ENCODE measurements at regions not wholly inside any gene's neighbourhood (a gene's known extent, or its start where the extent isn't known, plus 50 kb on each side); places are given as distances from the start of the nearest gene placed in this dataset.
"Not testable (repeated sequence)": the region's sequence is repeated elsewhere in the genome, so short reads cannot be mapped to it uniquely, and the experiment has no call there.

DNA sequence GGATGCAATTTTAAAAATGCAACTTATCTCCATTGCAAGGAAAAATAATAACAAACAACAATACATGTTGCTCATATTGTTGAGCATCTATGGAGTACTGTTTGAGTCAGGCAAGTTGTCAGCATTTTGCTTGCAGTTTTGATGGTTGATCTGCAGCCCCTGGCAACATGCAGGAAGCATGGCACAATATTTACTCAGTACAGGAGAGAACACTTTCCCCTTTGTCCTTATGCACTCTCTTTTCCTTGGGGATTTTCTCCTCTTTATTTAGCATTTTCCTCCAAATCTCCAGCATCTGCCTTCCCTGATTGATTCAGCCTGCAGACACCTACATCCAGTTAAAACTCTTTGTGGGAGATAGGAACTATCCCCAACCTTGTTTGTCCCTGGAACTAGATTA, 620.5 kb upstream of the LRRN3 start:
- no peak for DNase-seq
- no peak overlapping the region for H3K4me3 ChIP-seq
- H3K27me3 ChIP-seq = no peaks in the 10 kb centered on the region
- H3K9me3 ChIP-seq = no peaks in the 10 kb centered on the region
- no peaks in the 10 kb centered on the region for H3K36me3 ChIP-seq

DNA sequence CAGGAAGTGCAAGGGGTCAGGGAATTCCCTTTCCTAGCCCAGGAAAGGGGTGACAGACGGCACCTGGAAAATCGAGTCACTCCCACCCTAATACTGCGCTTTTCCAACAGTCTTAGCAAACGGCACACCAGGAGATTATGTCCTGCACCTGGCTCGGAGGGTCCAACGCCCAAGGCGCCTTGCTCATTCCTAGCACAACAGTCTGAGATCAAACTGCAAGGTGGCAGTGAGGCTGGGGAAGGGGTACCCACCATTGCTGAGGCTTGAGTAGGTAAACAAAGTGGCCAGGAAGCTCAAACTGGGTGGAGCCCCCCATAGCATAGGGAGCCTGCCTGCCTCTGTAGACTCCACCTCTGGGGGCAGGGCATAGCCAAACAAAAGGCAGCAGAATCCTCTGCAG, 618.5 kb upstream of the LRRN3 start:
- not testable (repeated sequence) for H3K36me3 ChIP-seq, DNase-seq, H3K4me3 ChIP-seq, H3K9me3 ChIP-seq, H3K27me3 ChIP-seq

DNA sequence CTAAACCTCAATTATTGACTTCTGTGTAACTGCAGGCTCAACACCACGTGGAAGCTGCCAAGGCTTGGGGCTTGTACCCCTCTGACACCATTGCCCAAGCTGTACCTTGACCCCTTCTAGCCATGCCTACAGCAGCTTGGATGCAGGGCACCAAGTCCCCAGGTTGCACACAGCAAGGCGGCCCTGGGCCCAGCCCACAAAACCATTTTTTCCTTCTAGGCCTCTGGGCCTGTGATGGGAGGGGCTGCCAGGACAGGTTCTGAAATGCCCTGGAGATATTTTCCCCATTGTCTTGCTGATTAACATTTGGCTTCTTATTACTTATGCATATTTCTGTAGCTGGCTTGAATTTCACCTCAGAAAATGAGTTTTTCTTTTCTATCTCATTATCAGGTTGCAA, 610.0 kb upstream of the LRRN3 start:
- no peak overlapping the region for H3K4me3 ChIP-seq
- no peaks in the 10 kb centered on the region for H3K27me3 ChIP-seq
- no peak for DNase-seq
- H3K36me3 ChIP-seq = no peaks in the 10 kb centered on the region
- no peaks in the 10 kb centered on the region for H3K9me3 ChIP-seq

DNA sequence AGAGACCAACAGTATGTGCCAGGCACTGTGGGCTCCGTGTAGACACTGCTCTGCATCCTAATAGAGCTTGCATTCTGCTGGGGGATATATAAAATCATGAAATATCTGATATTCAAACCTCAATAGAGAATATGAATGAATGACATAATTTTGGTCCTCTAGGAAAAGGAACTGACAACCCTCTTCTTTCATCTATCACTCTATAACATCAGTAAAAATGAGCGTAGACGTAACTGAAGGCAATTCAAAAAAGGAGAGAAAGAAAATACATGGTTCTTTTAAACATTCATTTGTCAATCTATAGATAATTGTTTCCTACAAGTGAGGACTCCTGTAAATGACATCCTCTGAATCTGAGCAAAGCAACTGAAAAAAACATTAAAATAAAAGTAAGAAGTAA, 607.4 kb upstream of the LRRN3 start:
- Histone ChIP-seq H3K4me3 (no peak overlapping the region), H3K36me3 (no peaks in the 10 kb centered on the region), H3K27me3 (no peaks in the 10 kb centered on the region), H3K9me3 (no peaks in the 10 kb centered on the region)
- no peak for DNase-seq

DNA sequence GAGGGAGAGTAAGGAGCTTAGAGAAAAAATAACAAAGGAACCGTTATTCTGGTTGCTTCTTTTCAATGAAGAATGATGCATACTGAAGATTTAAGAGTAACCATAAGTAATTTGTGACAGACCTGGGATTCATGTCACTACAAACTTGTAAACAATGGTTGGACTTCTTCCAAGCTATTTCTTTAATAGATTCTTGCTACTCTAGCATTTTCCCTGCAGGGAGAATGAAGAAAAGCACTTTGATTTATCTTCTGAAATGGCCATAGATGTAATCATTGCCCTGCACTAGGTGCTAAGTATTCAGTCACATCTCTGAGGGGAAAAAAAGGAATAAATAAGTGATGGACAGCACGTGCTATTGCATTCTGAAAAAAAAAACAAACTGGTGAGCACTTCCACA, 606.6 kb upstream of the LRRN3 start:
- Histone ChIP-seq H3K27me3 (no peaks in the 10 kb centered on the region), H3K4me3 (no peak overlapping the region), H3K36me3 (no peaks in the 10 kb centered on the region), H3K9me3 (no peaks in the 10 kb centered on the region)
- DNase-seq = no peak

DNA sequence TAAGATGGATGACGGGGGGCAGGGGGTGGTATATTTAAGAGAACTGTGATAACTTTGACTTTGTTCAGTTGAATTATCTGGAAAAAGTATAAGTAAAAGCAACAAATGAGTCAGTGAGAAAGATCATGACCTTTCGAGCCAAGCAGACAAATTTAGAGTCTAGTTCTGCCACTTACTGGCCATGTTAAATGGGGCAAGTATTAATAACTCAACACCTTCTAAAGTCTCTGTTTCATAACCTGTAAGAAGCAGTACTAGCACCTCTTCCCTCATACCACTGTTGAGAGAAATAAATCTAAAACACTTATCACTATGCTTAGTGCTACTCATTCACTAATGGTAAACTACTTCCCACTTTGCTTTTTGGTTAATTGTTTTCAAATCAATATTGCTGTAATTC, 604.4 kb upstream of the LRRN3 start:
- no peaks in the 10 kb centered on the region for H3K27me3 ChIP-seq
- no peaks in the 10 kb centered on the region for H3K9me3 ChIP-seq
- no peaks in the 10 kb centered on the region for H3K36me3 ChIP-seq
- no peak overlapping the region for H3K4me3 ChIP-seq
- no peak for DNase-seq

DNA sequence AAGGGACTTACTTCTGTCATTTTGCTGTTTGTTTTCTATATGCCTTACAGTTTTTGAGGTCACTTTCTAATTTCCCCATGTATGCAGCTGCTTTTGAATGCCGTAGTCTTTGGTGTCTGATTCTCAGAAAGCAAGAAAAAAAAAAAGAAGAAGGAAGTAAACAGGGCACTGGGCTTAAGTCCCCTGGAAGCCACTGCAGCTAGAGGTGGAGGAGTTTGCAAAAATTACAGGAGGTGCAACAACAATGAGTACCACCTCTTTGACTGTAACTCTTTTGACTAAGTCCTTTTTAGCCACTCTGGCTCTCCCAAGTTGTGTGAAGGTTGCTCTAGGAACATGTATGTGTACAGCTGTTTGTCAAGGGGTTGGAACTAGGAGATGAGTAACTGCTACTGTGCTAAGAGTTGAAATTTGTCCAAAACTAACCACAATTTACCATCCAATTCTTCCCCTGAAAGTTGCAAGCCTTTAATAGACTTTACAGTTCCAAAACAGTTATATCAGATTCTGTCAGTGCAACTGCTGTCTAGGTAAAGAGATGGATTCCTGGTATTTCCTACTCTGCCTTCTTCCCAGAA, 588.0 kb upstream of the LRRN3 start:
- H3K9me3 ChIP-seq = no peaks in the 10 kb centered on the region
- H3K27me3 ChIP-seq = no peaks in the 10 kb centered on the region
- H3K4me3 ChIP-seq = no peak overlapping the region
- H3K36me3 ChIP-seq = no peaks in the 10 kb centered on the region
- no peak for DNase-seq

DNA sequence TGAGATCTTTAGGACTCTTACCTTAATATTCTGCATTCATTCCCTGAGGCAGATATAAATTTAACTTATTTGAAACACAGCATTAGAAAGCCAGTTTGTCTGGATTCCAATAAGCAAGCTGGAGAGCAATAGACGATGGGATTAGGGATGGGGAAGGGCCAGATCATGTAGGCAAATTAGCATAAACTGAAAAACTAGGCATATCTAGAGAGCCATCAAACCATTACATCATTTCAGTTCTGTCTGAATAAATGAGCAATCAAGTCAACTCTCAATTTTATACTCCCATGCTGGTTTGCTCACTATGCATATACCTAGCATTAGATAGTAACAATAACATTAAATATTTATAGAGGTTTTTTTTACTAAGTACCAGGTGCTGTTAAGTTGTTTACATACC, 583.6 kb upstream of the LRRN3 start:
- H3K4me3 ChIP-seq = no peak overlapping the region
- no peaks in the 10 kb centered on the region for H3K27me3 ChIP-seq
- DNase-seq = no peak
- no peaks in the 10 kb centered on the region for H3K36me3 ChIP-seq
- no peaks in the 10 kb centered on the region for H3K9me3 ChIP-seq

DNA sequence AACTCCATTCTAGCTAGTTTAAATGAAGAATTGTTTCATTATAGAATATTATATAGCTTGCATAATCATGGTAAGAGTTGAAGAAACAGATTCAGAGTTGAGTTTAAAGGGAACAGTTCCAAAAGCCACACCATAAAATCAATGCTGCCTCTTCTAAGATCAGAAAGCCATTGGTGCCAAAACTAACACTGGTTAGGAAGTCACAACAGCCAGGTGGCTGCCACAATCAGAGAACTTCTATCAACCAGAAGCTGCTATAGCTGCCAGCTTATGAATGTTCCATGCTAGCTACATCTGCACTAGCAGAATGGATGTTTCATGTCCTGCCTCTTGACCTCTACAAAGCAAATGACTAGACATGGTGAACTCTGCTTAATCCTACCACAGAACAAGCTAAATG, 583.1 kb upstream of the LRRN3 start:
- no peak for DNase-seq
- Histone ChIP-seq H3K27me3 (no peaks in the 10 kb centered on the region), H3K36me3 (no peaks in the 10 kb centered on the region), H3K4me3 (no peak overlapping the region), H3K9me3 (no peaks in the 10 kb centered on the region)

DNA sequence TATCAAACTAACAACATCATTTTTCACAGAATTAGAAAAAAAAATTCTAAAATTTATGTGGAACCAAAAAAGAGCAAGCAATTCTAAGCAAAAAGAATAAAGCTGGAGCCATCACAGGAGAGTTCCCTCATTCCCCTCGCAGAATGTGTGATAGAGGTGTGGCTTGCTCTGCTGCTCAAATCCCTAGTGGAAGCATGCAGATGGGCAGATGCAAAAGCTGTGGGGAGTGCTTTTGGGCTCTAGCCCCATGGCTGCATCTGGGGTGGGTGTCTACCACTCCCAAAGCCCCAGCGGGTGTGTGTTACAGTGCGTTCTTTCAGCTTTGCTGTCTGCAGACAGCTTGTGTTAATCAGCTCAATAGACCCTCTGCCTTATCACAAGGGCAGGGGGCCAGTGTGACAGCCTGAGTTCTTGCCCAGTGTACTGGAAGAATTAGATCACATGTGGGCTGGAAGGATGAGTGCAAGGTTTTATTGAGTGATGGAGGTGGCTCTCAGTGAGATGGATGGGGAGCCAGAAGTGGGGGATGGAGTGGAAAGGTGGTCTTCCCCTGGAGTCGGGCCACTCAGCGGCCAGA, 575.9 kb upstream of the LRRN3 start:
- not testable (repeated sequence) for H3K36me3 ChIP-seq, H3K9me3 ChIP-seq, H3K4me3 ChIP-seq, H3K27me3 ChIP-seq, DNase-seq

DNA sequence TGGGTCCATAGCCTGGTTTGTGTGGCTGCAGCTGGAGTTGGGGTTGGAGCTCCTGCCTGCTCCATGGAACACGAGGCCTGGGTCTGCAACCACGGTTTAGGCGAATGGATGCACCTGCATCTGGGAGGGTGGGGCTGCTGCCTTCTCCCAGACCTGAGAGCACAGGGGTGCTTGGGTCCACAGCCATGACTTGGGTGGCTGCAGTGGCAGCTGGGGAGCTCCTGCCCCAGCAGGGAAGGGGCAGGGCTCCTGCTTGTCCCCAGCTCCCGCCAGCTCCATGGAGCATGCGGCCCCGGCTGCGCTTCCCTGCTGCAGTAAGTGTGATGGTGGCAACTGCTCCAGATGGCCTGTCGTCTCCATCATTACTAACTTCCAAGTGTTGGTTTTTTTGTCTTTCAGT, 571.1 kb upstream of the LRRN3 start:
- DNase-seq = no peak
- Histone ChIP-seq H3K9me3 (no peaks in the 10 kb centered on the region), H3K36me3 (no peaks in the 10 kb centered on the region), H3K27me3 (no peaks in the 10 kb centered on the region), H3K4me3 (no peak overlapping the region)

DNA sequence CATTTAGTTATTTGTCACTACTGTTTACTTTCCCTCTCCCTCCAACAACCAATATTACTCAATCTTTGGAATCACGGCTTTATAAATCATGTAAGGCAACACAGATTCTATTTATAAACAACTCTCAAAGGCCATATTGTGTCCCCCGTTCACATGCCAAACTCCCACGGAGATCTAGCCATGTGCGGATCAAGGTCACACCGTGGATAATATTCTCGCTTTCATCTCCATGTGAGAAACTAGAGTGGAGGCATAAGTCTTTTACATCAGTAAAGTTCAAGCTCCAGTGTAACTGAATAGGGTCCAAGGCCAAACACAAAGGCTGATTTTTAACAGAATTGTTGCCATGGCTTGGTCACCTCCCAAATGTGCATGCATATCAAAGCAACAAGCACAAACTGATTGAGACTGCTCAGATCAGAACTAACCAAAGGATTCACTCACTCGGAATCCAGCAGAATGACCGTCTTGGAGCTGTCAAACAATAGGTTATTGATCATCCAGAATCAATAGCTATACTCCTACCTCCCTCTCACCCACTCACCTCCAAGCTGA, 569.5 kb upstream of the LRRN3 start:
- Histone ChIP-seq H3K4me3 (no peak overlapping the region), H3K9me3 (no peaks in the 10 kb centered on the region), H3K36me3 (no peaks in the 10 kb centered on the region), H3K27me3 (no peaks in the 10 kb centered on the region)
- no peak for DNase-seq

DNA sequence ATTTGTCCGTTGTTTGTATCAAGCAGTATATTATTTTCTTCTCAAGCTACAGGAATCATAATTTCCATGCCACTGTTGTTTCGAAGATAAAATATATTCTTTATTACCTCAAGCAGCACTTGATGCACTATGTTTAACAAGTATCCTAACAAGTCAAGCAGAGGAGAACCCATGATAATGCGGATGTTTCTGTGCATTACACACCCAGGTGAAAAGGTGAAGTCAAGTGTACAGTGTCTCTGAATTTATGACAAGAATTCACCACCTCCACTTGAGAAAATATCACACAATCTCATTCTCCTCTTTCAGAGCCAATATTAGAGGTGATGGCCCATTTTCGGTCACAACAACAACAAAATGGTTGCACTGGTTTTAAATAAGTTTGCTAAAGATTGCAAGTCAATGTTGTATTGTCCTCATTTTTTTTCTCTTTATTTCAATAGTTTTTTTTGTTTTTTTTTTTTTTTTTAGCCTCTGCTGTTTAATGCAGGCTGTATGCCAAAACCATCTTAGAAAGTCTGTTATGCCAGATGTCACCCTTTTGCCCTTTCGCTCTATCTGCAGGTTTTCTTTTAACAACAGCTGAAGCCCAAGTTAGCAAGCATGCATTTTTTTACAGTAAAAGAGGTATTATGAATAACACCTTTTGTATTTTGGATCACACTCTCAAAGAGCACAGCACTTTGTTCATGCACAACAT, 568.7 kb upstream of the LRRN3 start:
- H3K9me3 ChIP-seq = no peaks in the 10 kb centered on the region
- H3K4me3 ChIP-seq = no peak overlapping the region
- DNase-seq = no peak
- H3K27me3 ChIP-seq = no peaks in the 10 kb centered on the region
- H3K36me3 ChIP-seq = no peaks in the 10 kb centered on the region

DNA sequence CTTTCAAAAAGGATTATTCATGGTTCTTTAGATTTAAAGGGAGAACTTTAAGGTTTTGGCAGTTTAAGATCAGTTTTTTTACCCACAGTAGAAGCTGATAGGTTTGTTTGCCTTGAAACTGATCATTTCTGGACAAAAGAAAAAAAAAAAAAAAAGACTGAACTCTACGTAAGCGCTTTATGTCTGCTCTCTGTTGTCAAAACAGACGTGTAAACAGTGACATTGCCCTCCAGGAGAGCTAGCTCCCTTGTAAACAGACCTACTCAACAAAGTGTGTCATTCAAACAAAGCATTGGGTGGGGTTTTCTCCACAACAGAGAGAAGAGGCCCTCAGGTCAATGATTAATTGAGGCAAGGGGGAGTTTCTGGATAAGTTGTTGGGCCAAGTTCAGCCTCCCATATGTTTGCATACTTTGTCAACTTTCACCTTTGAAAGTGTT, 568.1 kb upstream of the LRRN3 start:
- Histone ChIP-seq H3K27me3 (no peaks in the 10 kb centered on the region), H3K9me3 (no peaks in the 10 kb centered on the region), H3K4me3 (no peak overlapping the region), H3K36me3 (no peaks in the 10 kb centered on the region)
- DNase-seq = no peak

DNA sequence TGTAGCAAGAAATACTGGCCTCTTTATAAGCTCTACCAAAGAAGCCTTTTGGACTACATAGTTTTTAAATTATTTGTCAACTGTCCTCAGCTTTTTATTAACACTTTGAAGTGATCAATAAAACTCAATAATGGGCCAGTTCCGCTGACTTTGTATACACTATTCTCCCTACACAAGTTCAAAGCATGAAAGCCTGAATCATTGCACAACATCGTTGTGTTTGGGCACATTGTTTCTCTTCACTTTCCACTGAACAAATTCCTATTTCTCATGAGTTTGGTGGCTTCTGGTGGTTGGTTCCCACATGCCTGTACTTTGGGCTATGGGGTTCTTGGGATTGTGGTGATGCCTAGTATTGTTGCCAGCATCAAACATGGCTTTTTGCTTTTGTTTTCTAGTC, 561.8 kb upstream of the LRRN3 start:
- no peak overlapping the region for H3K4me3 ChIP-seq
- no peaks in the 10 kb centered on the region for H3K9me3 ChIP-seq
- H3K36me3 ChIP-seq = no peaks in the 10 kb centered on the region
- H3K27me3 ChIP-seq = no peaks in the 10 kb centered on the region
- DNase-seq = no peak

DNA sequence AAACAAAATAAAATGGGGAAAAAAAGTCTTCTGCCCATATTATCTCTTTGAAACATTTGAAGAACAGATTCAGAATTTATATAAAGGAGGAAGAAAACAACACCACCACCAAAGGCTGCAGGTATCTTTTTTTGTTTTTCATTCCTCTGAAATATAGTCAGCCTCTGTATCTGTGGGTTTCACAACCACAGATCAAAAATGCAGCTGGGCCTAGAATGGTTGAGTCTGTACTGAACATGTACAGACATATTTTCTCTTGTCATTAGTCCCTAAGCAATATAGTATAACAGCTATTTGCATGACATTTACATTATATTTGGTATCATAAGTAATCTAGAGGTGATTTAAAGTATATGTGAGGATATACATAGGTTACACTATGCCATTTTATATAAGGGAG, 559.7 kb upstream of the LRRN3 start:
- no peak for DNase-seq
- Histone ChIP-seq H3K27me3 (no peaks in the 10 kb centered on the region), H3K9me3 (no peaks in the 10 kb centered on the region), H3K4me3 (no peak overlapping the region), H3K36me3 (no peaks in the 10 kb centered on the region)

DNA sequence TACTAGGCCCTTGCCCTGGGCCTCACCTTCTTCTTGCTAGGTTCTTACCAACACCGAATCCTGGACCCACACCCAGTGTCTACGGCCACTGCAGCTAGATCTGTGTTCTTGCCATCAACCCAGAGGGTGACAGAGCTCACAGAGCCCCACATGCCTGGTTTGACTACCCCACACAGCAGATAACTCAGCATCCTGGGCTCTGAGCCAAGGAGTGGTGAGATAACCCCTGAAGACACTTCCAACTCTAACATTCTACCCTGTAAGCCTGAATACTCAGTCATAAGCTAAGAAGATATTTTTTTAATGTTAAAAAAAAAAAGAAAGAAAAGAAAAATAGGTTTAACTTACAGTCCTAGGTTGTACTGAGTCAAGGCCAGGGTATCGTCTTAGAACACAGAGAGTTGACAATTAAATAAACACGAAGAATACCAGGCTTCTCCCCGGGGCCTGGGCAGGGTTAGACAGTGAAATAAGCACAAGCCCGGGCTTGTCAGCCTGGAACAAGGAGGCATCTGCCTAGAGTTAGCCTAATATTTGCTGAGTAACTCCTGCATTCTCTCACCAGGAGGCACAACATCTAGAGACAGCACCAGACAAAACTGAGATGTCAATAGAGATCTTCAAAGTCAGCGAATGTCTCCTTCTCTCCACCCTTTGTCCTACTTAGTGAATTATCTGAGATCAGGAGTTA, 556.5 kb upstream of the LRRN3 start:
- no peaks in the 10 kb centered on the region for H3K27me3 ChIP-seq
- no peaks in the 10 kb centered on the region for H3K9me3 ChIP-seq
- no peaks in the 10 kb centered on the region for H3K36me3 ChIP-seq
- DNase-seq = peak; percentile 9
- H3K4me3 ChIP-seq = no peak overlapping the region
